NB4 (cell line): ENCODE measurements at regions not wholly inside any gene's neighbourhood (a gene's known extent, or its start where the extent isn't known, plus 50 kb on each side); places are given as distances from the start of the nearest gene placed in this dataset.
"Not testable (repeated sequence)": the region's sequence is repeated elsewhere in the genome, so short reads cannot be mapped to it uniquely, and the experiment has no call there.

Source experiments
- DNase-seq: peaks from one replicate; pipeline ENCODE4 v3.0.0; 2010; ENCODE audit warnings: low read depth
- H3K4me3 ChIP-seq: one replicate; pipeline ENCODE4 v1.5.1; 2011; ENCODE audit warnings: mild to moderate bottlenecking, low read depth, low read length, moderate library complexity
- MYC ChIP-seq: IDR thresholded peaks from 2 replicates; pipeline ENCODE4 v1.6.1; 2011; ENCODE audit warnings: low read depth, low read length
- POLR2A ChIP-seq: IDR thresholded peaks from 2 replicates; pipeline ENCODE4 v1.6.1; 2011; ENCODE audit warnings: mild to moderate bottlenecking; ENCODE audit not compliant: insufficient read length; ENCODE audit errors: extremely low read depth
- TF ChIP-seq, protein P1 (sequence below): IDR thresholded peaks from one replicate; pipeline ENCODE4 v1.5.1; 2012; ENCODE audit warnings: low read depth, low read length
- TF ChIP-seq, protein P2 (sequence below): IDR thresholded peaks from 2 replicates; pipeline ENCODE4 v1.6.1; 2011; ENCODE audit warnings: low read depth, low read length

DNA sequence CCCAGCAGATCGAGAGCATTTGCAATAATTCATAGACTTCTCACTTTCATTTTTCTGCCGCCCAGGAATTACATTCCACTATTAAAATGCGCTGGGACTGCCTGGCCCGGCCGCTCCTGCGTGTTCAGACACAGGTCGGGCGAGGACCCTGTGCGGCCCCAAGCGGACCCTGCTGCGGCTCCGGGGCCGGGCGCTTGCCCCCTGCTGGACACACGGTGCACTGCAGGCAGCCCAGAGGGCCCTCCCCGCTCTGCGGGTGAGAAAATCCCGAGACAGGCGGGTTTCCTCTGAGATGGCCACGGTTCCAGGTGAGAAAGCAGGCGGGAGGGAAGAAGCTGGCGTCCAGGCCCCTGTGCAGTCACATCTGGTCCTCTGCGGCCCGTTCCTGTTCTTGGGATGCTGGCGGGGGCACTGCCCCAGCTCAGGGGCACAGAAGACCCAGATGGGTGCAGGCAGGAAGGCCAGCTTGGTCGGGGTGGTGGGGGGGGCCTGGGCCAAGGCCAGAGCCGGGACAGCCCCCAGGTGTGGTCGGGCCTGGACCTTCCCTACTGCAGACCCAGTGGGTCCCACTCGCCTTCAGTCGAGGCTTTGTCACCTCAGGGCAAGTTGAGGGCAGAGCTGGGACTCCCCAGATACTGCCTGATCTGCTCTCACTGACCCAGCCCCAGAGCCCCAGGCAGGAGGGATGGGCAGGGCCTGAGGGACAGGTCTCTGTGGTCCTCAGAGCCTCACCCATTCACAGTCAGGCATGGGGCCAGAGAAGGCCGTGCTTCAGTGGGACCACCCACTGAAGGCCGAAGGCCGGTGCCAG, 135.1 kb downstream of the FAM53A start:
- DNase-seq, result peak; percentile 58
- not testable (repeated sequence) for H3K4me3 ChIP-seq
- TF ChIP-seq, protein P1, sequence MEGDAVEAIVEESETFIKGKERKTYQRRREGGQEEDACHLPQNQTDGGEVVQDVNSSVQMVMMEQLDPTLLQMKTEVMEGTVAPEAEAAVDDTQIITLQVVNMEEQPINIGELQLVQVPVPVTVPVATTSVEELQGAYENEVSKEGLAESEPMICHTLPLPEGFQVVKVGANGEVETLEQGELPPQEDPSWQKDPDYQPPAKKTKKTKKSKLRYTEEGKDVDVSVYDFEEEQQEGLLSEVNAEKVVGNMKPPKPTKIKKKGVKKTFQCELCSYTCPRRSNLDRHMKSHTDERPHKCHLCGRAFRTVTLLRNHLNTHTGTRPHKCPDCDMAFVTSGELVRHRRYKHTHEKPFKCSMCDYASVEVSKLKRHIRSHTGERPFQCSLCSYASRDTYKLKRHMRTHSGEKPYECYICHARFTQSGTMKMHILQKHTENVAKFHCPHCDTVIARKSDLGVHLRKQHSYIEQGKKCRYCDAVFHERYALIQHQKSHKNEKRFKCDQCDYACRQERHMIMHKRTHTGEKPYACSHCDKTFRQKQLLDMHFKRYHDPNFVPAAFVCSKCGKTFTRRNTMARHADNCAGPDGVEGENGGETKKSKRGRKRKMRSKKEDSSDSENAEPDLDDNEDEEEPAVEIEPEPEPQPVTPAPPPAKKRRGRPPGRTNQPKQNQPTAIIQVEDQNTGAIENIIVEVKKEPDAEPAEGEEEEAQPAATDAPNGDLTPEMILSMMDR, result peak; percentile 86
- TF ChIP-seq, protein P2, sequence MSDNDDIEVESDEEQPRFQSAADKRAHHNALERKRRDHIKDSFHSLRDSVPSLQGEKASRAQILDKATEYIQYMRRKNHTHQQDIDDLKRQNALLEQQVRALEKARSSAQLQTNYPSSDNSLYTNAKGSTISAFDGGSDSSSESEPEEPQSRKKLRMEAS, result 0 out of 2 replicates have a peak, but pooled peaks have one; percentile 6

DNA sequence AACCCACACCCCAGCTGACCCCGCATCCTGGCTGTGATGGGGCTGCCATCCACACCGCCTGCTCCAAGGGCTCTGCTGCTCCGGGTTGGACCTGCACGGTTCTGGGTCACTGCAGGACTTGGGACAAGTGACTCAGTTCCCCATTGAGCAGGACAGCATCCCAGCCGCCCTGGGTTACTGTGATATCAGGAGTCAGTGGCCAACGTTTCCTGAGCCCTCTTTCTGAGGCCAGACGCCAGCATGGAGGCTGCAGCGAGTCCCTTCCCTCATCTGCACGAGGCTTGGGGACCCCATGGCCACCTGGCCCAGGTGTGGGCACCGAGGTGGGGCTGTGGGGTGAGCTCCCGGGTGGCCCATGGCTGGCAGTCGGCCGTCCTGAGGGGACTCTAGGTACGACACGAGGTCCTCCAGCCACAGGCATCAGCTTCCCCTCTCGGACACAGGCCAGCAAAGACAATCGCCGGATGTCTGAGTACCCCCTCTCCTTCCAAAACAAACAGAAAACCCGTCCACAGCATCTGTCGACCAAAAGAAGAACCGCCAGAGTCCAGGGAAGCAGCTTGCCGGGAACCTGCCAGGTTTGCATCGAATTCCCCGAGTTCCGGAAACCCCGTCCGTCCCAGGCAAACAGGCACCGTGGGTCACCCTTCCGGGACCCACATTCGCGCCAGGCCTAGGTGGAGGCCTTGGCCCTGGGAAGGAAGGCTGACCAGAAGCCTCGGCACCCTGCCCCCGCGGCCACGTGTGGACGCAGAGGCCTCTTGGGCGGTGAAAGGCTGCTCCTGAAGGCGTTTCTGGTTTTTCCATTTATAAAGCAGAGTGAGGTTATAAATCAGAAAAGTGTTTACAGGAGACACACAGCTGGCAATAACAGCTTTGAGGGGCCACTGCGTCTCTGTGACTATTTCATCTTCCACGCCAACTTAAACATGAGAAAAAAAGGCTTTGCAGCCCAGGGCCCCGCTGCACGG, 136.0 kb downstream of the FAM53A start:
- DNase-seq, result no peak
- no peak overlapping the region for H3K4me3 ChIP-seq
- TF ChIP-seq, protein P2, result no peak

DNA sequence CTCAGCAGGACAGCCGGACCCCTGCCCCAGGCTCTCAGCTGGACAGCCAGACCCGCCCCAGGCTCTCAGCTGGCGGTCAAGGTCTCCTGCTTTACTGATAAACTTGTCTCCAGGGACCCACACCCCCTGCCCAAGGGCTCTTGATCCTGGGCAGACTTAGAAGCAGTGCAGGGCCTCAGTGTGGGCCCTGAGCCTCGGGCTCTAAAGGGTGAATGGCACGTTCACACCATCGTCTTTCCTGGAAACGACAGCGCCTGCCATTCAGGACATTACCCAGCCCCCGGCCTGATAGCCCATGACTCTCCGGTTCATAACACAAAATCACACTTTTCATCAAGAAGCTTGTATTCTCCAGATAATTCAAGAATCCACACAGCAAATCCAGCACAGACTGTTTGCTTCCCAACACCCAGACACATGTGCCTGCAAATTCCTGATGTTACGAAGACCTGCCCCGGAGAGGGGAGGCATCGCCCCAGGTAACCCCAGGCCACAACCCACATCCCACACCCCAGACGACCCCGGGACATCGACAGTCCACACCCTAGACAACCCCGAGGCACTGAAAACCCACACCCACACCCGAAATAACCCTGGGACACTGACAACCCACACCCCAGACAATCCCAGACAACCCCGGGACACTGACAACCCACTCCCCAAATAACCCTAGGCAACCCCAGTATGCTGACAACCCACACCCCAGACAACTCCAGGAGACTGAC, 136.8 kb downstream of the FAM53A start:
- TF ChIP-seq POLR2A (no peak), MYC (no peak)
- TF ChIP-seq, protein P2, result no peak
- TF ChIP-seq, protein P1, result no peak
- no peak for DNase-seq
- no peak overlapping the region for H3K4me3 ChIP-seq

DNA sequence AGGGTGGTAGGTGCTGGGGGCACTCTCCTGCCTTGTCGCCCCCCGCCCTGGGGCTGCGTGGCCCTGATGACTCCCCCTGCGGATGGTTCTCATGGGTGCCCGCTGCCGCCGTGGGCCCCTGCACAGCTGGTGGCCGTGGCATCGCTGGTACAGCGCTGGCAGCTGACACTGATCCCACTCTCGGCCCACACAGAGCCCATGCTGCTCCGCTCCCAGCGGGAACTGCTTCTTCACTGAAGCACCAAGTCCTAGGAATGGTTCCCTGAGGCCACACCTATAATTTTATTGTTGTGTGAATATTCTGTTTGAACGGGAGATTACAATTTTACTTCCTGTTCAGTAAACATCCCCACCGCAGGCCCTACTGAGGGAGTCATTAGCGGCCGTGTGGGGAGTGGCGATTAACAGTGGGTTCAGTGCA, 138.6 kb upstream of the NKX1-1 start:
- TF ChIP-seq MYC, result no peak
- TF ChIP-seq, protein P2, result no peak
- TF ChIP-seq, protein P1, result no peak
- TF ChIP-seq POLR2A, result no peak
- H3K4me3 ChIP-seq, result no peak overlapping the region
- no peak for DNase-seq

DNA sequence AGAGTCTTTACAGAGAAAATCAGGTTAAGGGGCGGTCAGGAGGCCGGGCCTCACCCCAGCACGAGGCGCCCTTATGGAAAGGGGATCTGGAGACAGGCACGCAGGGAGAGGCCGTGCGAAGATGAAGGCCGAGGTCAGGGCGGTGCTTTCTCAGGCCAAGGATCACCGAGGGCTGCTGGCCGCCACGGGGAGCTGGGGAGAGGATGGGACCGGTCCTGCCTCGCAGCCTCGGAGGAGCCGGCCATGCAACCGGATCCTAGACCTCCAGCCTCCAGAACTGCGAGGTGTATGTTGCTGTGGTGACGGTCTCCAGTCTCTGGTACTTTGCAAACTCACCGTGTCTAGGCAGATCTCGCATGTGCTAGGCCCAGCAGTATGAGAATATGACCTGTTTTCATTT, 138.2 kb upstream of the NKX1-1 start:
- H3K4me3 ChIP-seq, DNase-seq: not testable (repeated sequence)

DNA sequence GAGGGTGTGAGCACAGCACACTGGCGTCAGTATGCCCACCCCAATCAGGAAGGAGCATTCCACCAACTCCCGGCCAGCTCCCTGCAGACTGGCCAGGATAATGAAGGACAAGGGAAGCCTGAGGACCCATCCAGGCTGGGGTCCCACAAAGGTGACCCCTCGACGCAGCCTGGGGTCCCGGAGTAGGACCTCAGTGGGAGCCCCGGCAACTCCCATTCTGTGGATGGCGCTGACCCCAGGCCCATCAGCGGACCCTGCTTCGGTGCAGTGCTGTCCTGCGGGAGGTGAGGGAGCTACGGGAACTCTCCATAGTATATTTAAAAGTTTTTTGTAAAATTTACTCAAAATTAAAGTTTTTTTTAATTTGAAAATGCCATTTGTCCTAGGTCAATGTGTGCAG, 137.7 kb upstream of the NKX1-1 start:
- DNase-seq, result no peak
- H3K4me3 ChIP-seq, result no peak overlapping the region
- no peak for TF ChIP-seq MYC
- no peak for TF ChIP-seq POLR2A
- TF ChIP-seq, protein P2, result no peak
- TF ChIP-seq, protein P1, result no peak
